ENCODE measurements at regions not wholly inside any gene's neighbourhood (a gene's known extent, or its start where the extent isn't known, plus 50 kb on each side); places are given as distances from the start of the nearest gene placed in this dataset.

DNA sequence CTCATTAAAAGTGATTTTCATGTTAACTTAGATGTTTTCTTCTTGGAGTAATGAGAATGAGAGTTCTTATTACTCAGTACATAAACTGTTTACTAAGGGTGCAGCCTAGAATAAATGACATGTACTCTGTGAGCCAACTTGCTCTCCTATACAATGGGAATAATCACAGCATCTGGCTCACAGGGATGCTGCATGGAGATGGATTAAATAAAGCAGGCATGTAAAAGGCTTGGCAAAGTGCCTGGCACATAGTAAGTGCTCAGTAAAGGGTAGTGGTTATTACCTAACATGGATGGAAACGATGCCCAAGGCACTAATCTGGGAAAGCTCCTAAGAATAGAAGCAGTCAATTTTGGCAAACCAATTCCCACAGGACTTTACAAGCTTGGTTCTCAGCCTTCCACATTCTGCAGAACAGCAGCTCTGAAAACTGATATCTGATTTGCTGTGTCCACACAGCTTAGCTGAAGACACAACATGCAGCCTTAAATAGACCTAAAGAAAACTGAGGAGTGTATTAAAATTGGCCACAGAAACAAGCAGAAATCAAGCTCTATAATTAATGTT lies 176.1 kb downstream of the ABCC12 start (continued):
- TF ChIP-seq, protein P1, sequence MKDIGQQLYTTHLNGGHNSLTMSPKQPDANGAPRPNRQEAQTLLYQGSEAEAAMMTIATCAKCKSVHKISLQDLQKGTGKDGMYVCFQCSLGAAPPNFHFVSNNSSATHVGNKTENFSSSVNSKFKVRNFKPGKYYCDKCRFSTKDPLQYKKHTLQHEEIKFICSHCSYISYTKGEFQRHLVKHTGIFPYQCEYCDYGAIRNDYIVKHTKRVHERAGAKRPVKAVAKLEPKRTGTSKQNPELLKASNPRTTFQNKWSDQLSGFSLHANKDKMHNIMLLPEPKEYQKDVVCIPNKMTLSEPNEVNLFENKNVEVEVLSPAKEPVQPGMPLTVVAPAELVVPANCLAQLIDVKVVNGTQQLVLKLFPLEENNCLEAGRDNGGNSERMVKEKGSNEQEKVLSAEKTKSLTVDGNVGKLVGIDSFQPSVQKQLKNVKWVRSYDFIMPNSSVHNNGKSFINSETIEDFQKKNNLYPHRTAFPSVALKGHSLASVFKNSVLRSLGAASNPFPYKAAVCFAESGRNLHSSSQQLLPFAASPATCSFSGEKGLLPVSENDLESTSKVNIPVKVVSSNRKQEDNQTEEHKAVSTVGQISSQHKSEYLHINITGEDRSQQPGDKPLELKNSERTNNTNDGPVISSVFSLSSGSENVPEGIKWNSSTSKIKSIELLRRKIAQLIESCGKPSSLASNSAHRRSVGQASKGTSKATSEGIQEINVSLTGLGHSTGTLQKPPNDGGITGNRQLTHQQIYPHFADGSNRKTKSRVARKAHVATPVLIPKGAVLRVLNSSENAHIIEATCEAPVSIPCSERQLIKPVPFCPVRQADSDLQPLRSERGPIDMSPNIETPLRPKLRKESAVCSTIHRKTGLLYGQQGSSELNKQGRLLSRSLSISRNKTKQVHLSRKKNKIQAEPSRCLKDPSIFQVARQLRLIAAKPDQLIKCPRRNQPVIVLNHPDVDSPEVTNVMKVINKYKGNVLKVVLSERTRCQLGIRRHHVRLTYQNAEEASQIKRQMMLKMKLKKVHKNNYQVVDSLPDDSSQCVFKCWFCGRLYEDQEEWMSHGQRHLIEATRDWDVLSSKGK (CRISPR knock-in tag; IDR thresholded peaks at IDR 0.05): no peak
- TF ChIP-seq NCOA1 (IDR thresholded peaks at IDR 0.05; ENCODE audit: low read depth) (no peak), ZC3H4 (CRISPR knock-in tag; IDR thresholded peaks at IDR 0.05; ENCODE audit: borderline replicate concordance) (no peak), RBBP5 (IDR thresholded peaks at IDR 0.05; ENCODE audit: borderline replicate concordance, insufficient read depth, low read length, poor library complexity, severe bottlenecking) (no peak), BRD4 (IDR thresholded peaks at IDR 0.05) (no peak), FOSL1 (tag; conservative IDR thresholded peaks at IDR 0.05) (no peak), DMBX1 (CRISPR knock-in tag; IDR thresholded peaks at IDR 0.05; ENCODE audit: borderline replicate concordance) (no peak)
- TF ChIP-seq, protein P2, sequence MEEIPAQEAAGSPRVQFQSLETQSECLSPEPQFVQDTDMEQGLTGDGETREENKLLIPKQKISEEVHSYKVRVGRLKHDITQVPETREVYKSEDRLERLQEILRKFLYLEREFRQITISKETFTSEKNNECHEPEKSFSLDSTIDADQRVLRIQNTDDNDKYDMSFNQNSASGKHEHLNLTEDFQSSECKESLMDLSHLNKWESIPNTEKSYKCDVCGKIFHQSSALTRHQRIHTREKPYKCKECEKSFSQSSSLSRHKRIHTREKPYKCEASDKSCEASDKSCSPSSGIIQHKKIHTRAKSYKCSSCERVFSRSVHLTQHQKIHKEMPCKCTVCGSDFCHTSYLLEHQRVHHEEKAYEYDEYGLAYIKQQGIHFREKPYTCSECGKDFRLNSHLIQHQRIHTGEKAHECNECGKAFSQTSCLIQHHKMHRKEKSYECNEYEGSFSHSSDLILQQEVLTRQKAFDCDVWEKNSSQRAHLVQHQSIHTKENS (CRISPR knock-in tag; IDR thresholded peaks at IDR 0.05): no peak
